WTC11 (cell line): ENCODE measurements at regions not wholly inside any gene's neighbourhood (a gene's known extent, or its start where the extent isn't known, plus 50 kb on each side); places are given as distances from the start of the nearest gene placed in this dataset.

Experiments used
- ARID4B ChIP-seq: sonication (generic); formaldehyde crosslinking; IDR thresholded peaks from 2 replicates; pipeline ENCODE4 v1.8.0; 2023; ENCODE audit warnings: missing genetic modification reagents, mild to moderate bottlenecking, borderline replicate concordance
- GTF2I ChIP-seq: fragments of 250-450 bp; sonication (Bioruptor Pico); conservative IDR thresholded peaks from 2 replicates; pipeline ENCODE4 v1.4.0; 2021; ENCODE audit warnings: mild to moderate bottlenecking
- NR2C2 ChIP-seq: sonication (generic); formaldehyde crosslinking; IDR thresholded peaks from 2 replicates; pipeline ENCODE4 v1.8.0; 2022; ENCODE audit warnings: mild to moderate bottlenecking, missing genetic modification reagents
- TF ChIP-seq, protein P1 (sequence below): fragments of 200-600 bp; IDR thresholded peaks from 2 replicates; pipeline ENCODE4 v1.8.0; 2022; ENCODE audit warnings: antibody characterized with exemption
- TF ChIP-seq, protein P2 (sequence below): sonication (generic); formaldehyde crosslinking; IDR thresholded peaks from 2 replicates; pipeline ENCODE4 v1.8.1; 2023; ENCODE audit warnings: mild to moderate bottlenecking, missing genetic modification reagents, moderate library complexity

DNA sequence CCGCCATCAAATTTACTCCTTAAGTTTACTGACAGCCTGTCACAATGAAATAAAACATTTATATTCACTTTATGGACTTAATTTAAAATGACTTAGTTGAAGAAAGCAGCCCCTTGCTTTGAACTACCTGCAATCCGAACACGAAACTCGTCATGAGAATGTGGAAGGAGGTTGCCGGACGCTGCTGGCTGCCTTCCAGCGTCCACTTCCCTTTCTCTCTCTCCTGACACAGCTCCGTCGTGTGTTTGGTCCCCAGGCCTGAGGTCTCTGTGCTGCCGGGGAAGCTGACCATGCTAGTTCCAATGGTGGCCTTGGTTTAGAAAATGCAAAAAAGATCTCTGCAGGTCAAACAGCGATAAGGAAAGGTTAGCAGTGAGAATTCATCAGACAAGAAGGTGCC, 519.7 kb downstream of the CDH26 start:
- TF ChIP-seq, protein P1, sequence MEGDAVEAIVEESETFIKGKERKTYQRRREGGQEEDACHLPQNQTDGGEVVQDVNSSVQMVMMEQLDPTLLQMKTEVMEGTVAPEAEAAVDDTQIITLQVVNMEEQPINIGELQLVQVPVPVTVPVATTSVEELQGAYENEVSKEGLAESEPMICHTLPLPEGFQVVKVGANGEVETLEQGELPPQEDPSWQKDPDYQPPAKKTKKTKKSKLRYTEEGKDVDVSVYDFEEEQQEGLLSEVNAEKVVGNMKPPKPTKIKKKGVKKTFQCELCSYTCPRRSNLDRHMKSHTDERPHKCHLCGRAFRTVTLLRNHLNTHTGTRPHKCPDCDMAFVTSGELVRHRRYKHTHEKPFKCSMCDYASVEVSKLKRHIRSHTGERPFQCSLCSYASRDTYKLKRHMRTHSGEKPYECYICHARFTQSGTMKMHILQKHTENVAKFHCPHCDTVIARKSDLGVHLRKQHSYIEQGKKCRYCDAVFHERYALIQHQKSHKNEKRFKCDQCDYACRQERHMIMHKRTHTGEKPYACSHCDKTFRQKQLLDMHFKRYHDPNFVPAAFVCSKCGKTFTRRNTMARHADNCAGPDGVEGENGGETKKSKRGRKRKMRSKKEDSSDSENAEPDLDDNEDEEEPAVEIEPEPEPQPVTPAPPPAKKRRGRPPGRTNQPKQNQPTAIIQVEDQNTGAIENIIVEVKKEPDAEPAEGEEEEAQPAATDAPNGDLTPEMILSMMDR, result no peak
- TF ChIP-seq GTF2I (no peak), NR2C2 (CRISPR knock-in tag) (no peak), ARID4B (CRISPR knock-in tag) (no peak)
- TF ChIP-seq, protein P2, sequence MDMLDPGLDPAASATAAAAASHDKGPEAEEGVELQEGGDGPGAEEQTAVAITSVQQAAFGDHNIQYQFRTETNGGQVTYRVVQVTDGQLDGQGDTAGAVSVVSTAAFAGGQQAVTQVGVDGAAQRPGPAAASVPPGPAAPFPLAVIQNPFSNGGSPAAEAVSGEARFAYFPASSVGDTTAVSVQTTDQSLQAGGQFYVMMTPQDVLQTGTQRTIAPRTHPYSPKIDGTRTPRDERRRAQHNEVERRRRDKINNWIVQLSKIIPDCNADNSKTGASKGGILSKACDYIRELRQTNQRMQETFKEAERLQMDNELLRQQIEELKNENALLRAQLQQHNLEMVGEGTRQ (CRISPR knock-in tag), result no peak
